Fibroblast of lung (primary cell): ENCODE measurements at regions not wholly inside any gene's neighbourhood (a gene's known extent, or its start where the extent isn't known, plus 50 kb on each side); places are given as distances from the start of the nearest gene placed in this dataset.

Experiments
- DNase-seq, 2 donors: peaks; one replicate each; pipeline versions ENCODE4 v3.0.0 to v3.0.0-alpha.2; 2010; ENCODE audit warnings: low read depth in 2 of 2
- H2AFZ ChIP-seq: 2 replicates; pipeline ENCODE4 v1.5.1; 2012; ENCODE audit warnings: low read length, control low read depth, inconsistent platforms
- H3K27ac ChIP-seq: 2 replicates; pipeline ENCODE4 v1.5.1; 2011; ENCODE audit warnings: low read length, control low read depth; ENCODE audit not compliant: insufficient read depth
- H3K27me3 ChIP-seq: 2 replicates; pipeline ENCODE4 v1.5.1; 2011; ENCODE audit warnings: mild to moderate bottlenecking, low read length; ENCODE audit not compliant: control insufficient read depth, insufficient read depth
- H3K36me3 ChIP-seq: 2 replicates; pipeline ENCODE4 v1.5.1; 2011; ENCODE audit warnings: low read length; ENCODE audit not compliant: control insufficient read depth, insufficient read depth
- H3K4me1 ChIP-seq: 2 replicates; pipeline ENCODE4 v1.5.1; 2011; ENCODE audit warnings: low read length; ENCODE audit not compliant: control insufficient read depth, insufficient read depth; ENCODE audit errors: extremely low read depth
- H3K4me2 ChIP-seq: 2 replicates; pipeline ENCODE4 v1.5.1; 2011; ENCODE audit warnings: low read length, control low read depth; ENCODE audit not compliant: insufficient read depth; ENCODE audit errors: extremely low read depth
- H3K4me3 ChIP-seq, 4 experiments: fragments of 200-600 bp in 1 of 4; sonication (generic) in 1 of 4; replicated peaks in 1 of 4; 2 replicates each; pipeline ENCODE4 v1.5.1; 2011 to 2016; ENCODE audit warnings: low read length in 4 of 4, low read depth in 3 of 4, mild to moderate bottlenecking in 3 of 4, control low read depth in 2 of 4, inconsistent platforms in 1 of 4, mixed read lengths in 1 of 4; ENCODE audit not compliant: insufficient read depth in 1 of 4; ENCODE audit errors: control extremely low read depth in 1 of 4
- H3K79me2 ChIP-seq: 2 replicates; pipeline ENCODE4 v1.5.1; 2012; ENCODE audit warnings: mild to moderate bottlenecking, low read length, inconsistent platforms; ENCODE audit not compliant: control insufficient read depth, insufficient read depth
- H3K9ac ChIP-seq: 2 replicates; pipeline ENCODE4 v1.5.1; 2011; ENCODE audit warnings: mild to moderate bottlenecking, low read length, control low read depth; ENCODE audit not compliant: insufficient read depth
- H3K9me3 ChIP-seq: 2 replicates; pipeline ENCODE4 v1.5.1; 2012; ENCODE audit warnings: low read depth, low read length; ENCODE audit not compliant: control insufficient read depth, insufficient read depth
- H4K20me1 ChIP-seq: 2 replicates; pipeline ENCODE4 v1.5.1; 2011; ENCODE audit warnings: low read length; ENCODE audit not compliant: control insufficient read depth, insufficient read depth; ENCODE audit errors: extremely low read depth
- EZH2 ChIP-seq: IDR thresholded peaks from 2 replicates; pipeline ENCODE4 v1.5.1; 2012; ENCODE audit warnings: low read length, control low read depth, mild to moderate bottlenecking; ENCODE audit errors: missing control alignments
- TF ChIP-seq, protein P1 (sequence below), 2 donors: IDR thresholded peaks in 1 of 2; conservative IDR thresholded peaks in 1 of 2; 1 replicate in 1 of 2; 2 replicates in 1 of 2; pipeline ENCODE4 v1.5.1; 2011 to 2012; ENCODE audit warnings: low read length in 2 of 2, control low read depth in 1 of 2, inconsistent platforms in 1 of 2, low read depth in 1 of 2, mild to moderate bottlenecking in 1 of 2

DNA sequence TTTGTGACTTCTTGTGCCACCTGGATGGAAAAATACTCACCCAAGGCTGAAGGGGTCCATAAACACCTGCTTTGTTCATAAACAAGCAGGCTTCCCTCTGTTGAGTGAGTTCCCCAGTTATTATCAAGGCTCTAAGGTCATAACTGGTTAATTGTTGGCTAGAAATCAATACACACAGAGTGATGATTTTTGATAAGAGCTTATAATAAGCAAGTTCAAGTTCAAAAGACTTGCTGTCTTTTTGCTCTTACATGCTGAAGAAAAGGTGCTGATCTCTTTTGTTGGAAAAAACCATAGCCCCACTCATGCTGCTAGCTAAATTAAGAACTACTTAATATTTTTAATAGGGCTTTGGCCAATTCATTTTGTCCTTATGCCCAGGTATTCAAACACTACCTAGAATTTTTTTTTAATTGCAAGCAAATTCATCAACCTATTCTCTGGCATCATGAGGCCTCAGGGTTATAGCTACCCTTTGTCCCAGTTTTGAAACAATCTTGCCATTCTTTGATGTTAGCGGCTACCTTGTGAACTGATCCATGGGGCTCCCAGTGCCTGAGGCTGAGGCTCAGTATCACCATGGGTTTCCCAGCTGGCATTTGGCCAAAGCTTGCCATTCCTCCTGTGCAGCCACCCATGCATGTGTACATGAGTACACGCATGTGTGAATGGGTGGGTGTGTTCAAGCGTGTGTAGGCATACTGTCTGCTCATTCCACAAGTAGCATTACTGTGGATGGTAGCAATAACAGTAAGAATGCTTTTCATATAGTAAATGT lies 127.6 kb upstream of the LPP start:
- Histone ChIP-seq H3K27ac (no peak overlapping the region), H4K20me1 (no peaks in the 10 kb centered on the region), H3K9ac (no peak overlapping the region), H3K4me2 (no peak overlapping the region), H3K36me3 (no peaks in the 10 kb centered on the region), H3K4me1 (peaks cover 2% of the 10 kb centered on the region), H3K79me2 (no peaks in the 10 kb centered on the region), H3K27me3 (no peaks in the 10 kb centered on the region), H2AFZ (no peak overlapping the region), H3K4me3 (no peak overlapping the region), H3K9me3 (no peaks in the 10 kb centered on the region)
- no peak for DNase-seq
- TF ChIP-seq EZH2 = no peak

DNA sequence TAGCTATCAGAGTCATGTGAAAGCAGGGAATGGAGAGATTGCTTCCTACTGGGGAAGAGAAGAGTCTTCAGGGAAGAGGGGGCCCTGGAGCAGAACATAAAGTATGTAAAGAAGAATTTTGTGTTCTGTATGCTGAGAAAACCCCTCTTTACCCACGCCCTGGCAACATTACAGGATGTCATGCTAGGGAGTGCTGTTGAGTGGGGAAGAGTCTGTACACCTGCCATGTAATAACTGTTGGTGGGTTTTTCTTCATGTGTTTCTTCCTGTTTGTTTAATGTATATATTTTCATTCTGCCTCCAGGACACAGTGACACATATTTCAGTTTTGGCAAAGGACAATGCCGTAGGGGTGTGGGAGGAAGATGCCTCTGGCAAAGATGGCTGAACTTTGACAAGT lies 122.8 kb upstream of the LPP start:
- Histone ChIP-seq H3K9ac (no peak overlapping the region), H3K27me3 (no peaks in the 10 kb centered on the region), H3K4me1 (no peaks in the 10 kb centered on the region), H3K27ac (no peak overlapping the region), H3K4me3 (no peak overlapping the region), H3K9me3 (no peaks in the 10 kb centered on the region), H3K4me2 (no peak overlapping the region), H2AFZ (no peak overlapping the region), H4K20me1 (no peaks in the 10 kb centered on the region), H3K79me2 (no peaks in the 10 kb centered on the region), H3K36me3 (no peaks in the 10 kb centered on the region)
- no peak for DNase-seq
- TF ChIP-seq, protein P1, sequence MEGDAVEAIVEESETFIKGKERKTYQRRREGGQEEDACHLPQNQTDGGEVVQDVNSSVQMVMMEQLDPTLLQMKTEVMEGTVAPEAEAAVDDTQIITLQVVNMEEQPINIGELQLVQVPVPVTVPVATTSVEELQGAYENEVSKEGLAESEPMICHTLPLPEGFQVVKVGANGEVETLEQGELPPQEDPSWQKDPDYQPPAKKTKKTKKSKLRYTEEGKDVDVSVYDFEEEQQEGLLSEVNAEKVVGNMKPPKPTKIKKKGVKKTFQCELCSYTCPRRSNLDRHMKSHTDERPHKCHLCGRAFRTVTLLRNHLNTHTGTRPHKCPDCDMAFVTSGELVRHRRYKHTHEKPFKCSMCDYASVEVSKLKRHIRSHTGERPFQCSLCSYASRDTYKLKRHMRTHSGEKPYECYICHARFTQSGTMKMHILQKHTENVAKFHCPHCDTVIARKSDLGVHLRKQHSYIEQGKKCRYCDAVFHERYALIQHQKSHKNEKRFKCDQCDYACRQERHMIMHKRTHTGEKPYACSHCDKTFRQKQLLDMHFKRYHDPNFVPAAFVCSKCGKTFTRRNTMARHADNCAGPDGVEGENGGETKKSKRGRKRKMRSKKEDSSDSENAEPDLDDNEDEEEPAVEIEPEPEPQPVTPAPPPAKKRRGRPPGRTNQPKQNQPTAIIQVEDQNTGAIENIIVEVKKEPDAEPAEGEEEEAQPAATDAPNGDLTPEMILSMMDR (conservative IDR thresholded peaks at IDR 0.05 in 1 of 2, IDR thresholded peaks at IDR 0.05 in 1 of 2; ENCODE audit: low read depth in 1 of 2, low read length in 2 of 2) = no peak
- no peak for TF ChIP-seq EZH2

DNA sequence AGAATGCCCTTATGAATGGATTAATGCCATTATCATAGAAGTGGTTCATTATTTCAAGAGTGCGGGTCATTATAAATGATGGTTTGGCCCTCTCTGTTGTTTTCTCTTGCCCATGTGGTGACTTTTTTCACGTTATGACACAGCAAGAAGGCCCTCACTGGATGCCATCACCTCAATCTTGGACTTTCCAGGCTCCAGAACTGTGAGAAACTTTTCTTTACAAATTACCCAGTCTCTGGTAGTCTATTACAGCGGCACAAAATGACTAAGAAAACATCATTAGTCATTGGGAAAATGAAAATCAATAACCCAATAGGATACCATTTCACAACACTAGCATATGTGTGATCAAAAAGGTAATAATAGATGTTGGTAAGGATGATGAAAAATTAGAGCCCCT lies 119.0 kb upstream of the LPP start:
- Histone ChIP-seq H4K20me1 (no peaks in the 10 kb centered on the region), H3K27me3 (no peaks in the 10 kb centered on the region), H3K4me3 (no peak overlapping the region), H2AFZ (no peak overlapping the region), H3K79me2 (no peaks in the 10 kb centered on the region), H3K36me3 (no peaks in the 10 kb centered on the region), H3K27ac (no peak overlapping the region), H3K9me3 (no peaks in the 10 kb centered on the region), H3K4me2 (no peak overlapping the region), H3K4me1 (peaks cover 4% of the 10 kb centered on the region), H3K9ac (no peak overlapping the region)
- TF ChIP-seq EZH2 = no peak
- TF ChIP-seq, protein P1 (conservative IDR thresholded peaks at IDR 0.05 in 1 of 2, IDR thresholded peaks at IDR 0.05 in 1 of 2; ENCODE audit: low read depth in 1 of 2, low read length in 2 of 2) = no peak
- no peak for DNase-seq
